Prostate gland (tissue), 2 donors: ENCODE measurements at regions not wholly inside any gene's neighbourhood (a gene's known extent, or its start where the extent isn't known, plus 50 kb on each side); places are given as distances from the start of the nearest gene placed in this dataset.

Experiments
- DNase-seq: peaks from one replicate; pipeline ENCODE4 v3.0.0-alpha.2; 2019; ENCODE audit warnings: low spot score
- H3K27ac ChIP-seq, 2 donors: fragments of 200-600 bp; sonication (generic); 2 replicates each; pipeline ENCODE4 v1.5.1; 2017 to 2019
- H3K27me3 ChIP-seq: fragments of 200-600 bp; sonication (generic); replicated peaks from 2 replicates; pipeline ENCODE4 v1.5.1; 2019; ENCODE audit not compliant: insufficient read depth
- H3K36me3 ChIP-seq, 2 donors: fragments of 200-600 bp; sonication (generic); 1 replicate in 1 of 2; 2 replicates in 1 of 2; pipeline versions ENCODE4 v1.5.1 to v1.8.1; 2017 to 2019
- H3K4me1 ChIP-seq: fragments of 200-600 bp; sonication (generic); replicated peaks from 2 replicates; pipeline ENCODE4 v1.5.1; 2019
- H3K4me3 ChIP-seq, 2 donors: fragments of 200-600 bp; sonication (generic); 2 replicates each; pipeline ENCODE4 v1.5.1; 2017 to 2019
- H3K9me3 ChIP-seq: fragments of 200-600 bp; sonication (generic); 2 replicates; pipeline ENCODE4 v1.5.1; 2017
- POLR2A ChIP-seq: fragments of 450-650 bp; IDR thresholded peaks from one replicate; pipeline ENCODE4 v1.6.1; 2016; ENCODE audit warnings: antibody characterized with exemption, mild to moderate bottlenecking
- POLR2AphosphoS5 ChIP-seq: sonication (generic); formaldehyde crosslinking; IDR thresholded peaks from one replicate; pipeline ENCODE4 v1.6.1; 2017; ENCODE audit warnings: antibody characterized with exemption
- WGBS: methylation state at CpG from one replicate; pipeline ENCODE4 v1.1.5; 2018; 5-methylcytosine and 5-hydroxymethylcytosine counted together
- intact Hi-C: fragments of 100-400 bp; cut with DNase I; formaldehyde crosslinking; loops from one replicate; pipeline ENCODE4 v1.14.2; 2022
- TF ChIP-seq, protein P1 (sequence below), 4 experiments: fragments of 200-600 bp in 2 of 4; fragments of 450-650 bp in 2 of 4; sonication (generic) in 2 of 4; IDR thresholded peaks; 1 replicate in 3 of 4; 2 replicates in 1 of 4; pipeline ENCODE4 v1.5.1; 2016 to 2019; ENCODE audit warnings: antibody characterized with exemption in 4 of 4, mild to moderate bottlenecking in 2 of 4, moderate library complexity in 2 of 4

DNA sequence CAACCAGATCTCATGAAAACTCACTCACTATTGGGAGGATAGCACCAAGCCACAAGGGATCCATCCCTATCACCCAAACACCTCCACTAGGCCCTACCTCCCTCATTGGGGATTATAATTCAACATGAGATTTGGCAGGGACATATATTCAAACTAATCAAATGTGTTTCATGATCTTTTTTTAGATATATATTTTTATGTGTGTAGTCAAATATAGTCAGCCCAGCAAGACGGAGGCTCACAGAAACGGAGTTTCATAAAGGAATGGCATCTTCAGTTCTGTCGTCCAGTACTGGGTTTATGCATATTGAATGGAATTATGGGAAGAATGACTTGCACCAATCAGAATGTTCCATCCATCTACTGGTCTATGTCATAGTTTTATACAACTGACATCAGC, 343.3 kb upstream of the KAZN start:
- 87% methylated on average over 3 of the region's 3 CpGs for WGBS
- Histone ChIP-seq H3K9me3 (no peaks in the 10 kb centered on the region), H3K4me3 (no peak overlapping the region), H3K36me3 (no peaks in the 10 kb centered on the region), H3K27ac (no peak overlapping the region), H3K27me3 (no peaks in the 10 kb centered on the region), H3K4me1 (no peaks in the 10 kb centered on the region)
- no peak for TF ChIP-seq POLR2AphosphoS5
- TF ChIP-seq, protein P1, sequence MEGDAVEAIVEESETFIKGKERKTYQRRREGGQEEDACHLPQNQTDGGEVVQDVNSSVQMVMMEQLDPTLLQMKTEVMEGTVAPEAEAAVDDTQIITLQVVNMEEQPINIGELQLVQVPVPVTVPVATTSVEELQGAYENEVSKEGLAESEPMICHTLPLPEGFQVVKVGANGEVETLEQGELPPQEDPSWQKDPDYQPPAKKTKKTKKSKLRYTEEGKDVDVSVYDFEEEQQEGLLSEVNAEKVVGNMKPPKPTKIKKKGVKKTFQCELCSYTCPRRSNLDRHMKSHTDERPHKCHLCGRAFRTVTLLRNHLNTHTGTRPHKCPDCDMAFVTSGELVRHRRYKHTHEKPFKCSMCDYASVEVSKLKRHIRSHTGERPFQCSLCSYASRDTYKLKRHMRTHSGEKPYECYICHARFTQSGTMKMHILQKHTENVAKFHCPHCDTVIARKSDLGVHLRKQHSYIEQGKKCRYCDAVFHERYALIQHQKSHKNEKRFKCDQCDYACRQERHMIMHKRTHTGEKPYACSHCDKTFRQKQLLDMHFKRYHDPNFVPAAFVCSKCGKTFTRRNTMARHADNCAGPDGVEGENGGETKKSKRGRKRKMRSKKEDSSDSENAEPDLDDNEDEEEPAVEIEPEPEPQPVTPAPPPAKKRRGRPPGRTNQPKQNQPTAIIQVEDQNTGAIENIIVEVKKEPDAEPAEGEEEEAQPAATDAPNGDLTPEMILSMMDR (IDR thresholded peaks at IDR 0.05) = no peak
- no peak for TF ChIP-seq POLR2A
- DNase-seq = no peak
- intact Hi-C loops = no loop called here

DNA sequence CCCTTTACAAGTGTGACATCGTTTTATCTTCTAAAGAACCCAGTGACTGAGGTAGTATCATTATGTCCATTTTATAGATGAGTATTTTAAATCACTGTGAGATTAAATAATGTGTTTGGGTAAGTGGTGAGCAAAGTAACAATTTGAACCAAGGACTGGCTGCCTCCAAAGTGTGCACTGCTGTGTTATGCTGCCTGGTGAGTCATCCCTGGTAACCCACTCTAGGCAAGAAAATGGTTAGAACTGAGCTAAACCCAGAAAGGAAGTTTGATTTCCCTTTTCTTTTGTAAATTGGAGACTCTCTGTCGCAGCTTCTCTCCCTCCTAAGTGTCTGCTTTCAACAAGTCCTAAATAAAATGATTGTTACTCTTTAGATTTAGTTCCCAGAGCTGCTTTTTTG, 342.8 kb upstream of the KAZN start:
- Histone ChIP-seq H3K27me3 (no peaks in the 10 kb centered on the region), H3K4me3 (no peak overlapping the region), H3K36me3 (no peaks in the 10 kb centered on the region), H3K27ac (no peak overlapping the region), H3K4me1 (no peaks in the 10 kb centered on the region), H3K9me3 (no peaks in the 10 kb centered on the region)
- DNase-seq = no peak
- intact Hi-C loops = no loop called here
- TF ChIP-seq POLR2A (no peak), POLR2AphosphoS5 (no peak)
- TF ChIP-seq, protein P1 (IDR thresholded peaks at IDR 0.05) = no peak
- 83% methylated on average over 2 of the region's 2 CpGs for WGBS

DNA sequence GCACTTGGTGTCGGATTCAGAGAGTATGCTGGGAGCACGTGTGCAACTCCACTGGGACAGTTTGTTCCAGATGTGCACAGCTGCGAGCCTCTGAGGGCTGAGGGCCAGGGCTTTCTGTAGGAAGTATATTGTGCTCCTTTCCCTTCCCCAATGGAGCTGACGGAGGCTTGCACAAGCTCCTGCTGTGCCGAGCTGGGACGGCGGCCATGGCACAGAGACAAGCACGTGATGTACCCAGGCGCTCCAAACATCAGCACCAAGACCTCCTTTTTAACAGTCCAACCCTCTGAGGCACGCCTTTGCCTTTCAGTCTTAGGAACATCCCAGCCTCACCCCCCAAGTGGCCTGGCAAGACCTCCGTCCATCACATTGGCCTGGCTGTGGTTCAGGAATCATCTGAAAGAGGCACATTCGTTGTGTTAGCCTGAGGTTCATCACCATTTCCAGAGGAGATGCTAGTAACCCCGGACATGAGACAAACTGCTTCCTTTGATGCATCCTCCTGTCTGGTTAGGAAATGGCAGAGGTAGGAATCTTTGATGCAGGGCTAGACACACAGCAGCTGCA, 339.2 kb upstream of the KAZN start:
- intact Hi-C loops = no loop called here
- TF ChIP-seq POLR2A = no peak
- peak; percentile 10 for TF ChIP-seq POLR2AphosphoS5
- Histone ChIP-seq H3K4me3 (no peak overlapping the region), H3K27ac (no peak overlapping the region), H3K9me3 (no peaks in the 10 kb centered on the region), H3K36me3 (no peaks in the 10 kb centered on the region), H3K27me3 (no peaks in the 10 kb centered on the region), H3K4me1 (no peaks in the 10 kb centered on the region)
- WGBS = 54% methylated on average over 13 of the region's 13 CpGs
- peak; percentile 4 for DNase-seq

DNA sequence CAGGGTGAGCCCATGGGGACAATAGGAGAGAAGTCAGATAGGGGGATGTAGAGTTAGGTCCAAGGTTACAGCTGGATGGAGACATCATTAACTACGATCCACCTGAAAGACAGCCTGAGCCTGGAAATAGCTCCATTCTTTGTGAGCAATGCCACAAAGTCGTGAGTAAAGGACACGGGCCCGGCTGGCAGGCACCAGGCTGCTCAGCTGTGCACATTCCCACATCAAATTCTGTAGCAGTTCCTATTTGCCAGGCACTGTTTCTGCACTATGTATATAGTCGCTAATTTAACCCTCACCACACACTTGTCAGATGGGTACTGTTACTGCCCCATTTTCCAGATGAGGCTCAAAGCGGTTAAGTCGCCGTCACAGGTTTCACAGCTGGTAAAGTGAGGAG, 338.0 kb upstream of the KAZN start:
- DNase-seq = no peak
- Histone ChIP-seq H3K4me3 (no peak overlapping the region), H3K27me3 (no peaks in the 10 kb centered on the region), H3K27ac (no peak overlapping the region), H3K9me3 (no peaks in the 10 kb centered on the region), H3K36me3 (no peaks in the 10 kb centered on the region), H3K4me1 (no peaks in the 10 kb centered on the region)
- TF ChIP-seq, protein P1 (IDR thresholded peaks at IDR 0.05) = no peak
- TF ChIP-seq POLR2AphosphoS5 (no peak), POLR2A (no peak)
- WGBS = 95% methylated on average over 8 of the region's 8 CpGs
- intact Hi-C loops = loop anchor here (5.0 kb wide), 1 partner anchor 42 kb away; no protein-coding TSS in a partner anchor

DNA sequence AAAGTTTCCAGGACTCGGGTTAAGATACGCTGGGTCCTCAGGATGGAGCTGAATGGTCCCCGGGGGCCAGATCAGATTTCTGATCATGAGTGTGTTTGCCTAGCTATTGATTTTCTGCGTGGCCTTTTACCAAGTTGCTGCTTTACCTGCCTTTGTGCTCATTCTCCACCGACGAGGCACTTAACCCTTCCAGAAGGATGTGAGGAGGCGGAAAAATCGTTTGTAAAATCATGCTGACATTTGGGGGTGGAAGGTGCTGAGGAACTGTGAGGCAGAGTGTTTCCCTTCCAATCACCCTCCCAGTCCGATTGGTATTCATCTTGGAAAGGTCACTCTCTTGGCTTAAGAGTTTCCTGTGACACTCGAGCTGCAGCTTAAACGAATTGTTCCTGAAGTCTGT, 337.1 kb upstream of the KAZN start:
- TF ChIP-seq POLR2A (no peak), POLR2AphosphoS5 (no peak)
- TF ChIP-seq, protein P1 (IDR thresholded peaks at IDR 0.05) = no peak
- Histone ChIP-seq H3K27me3 (no peaks in the 10 kb centered on the region), H3K27ac (no peak overlapping the region), H3K36me3 (no peaks in the 10 kb centered on the region), H3K9me3 (no peaks in the 10 kb centered on the region), H3K4me3 (no peak overlapping the region), H3K4me1 (no peaks in the 10 kb centered on the region)
- DNase-seq = no peak
- intact Hi-C loops = loop anchor here (5.0 kb wide), 1 partner anchor 41 kb away; no protein-coding TSS in a partner anchor
- WGBS = 78% methylated on average over 11 of the region's 11 CpGs
